A549 (cell line): ENCODE measurements at regions not wholly inside any gene's neighbourhood (a gene's known extent, or its start where the extent isn't known, plus 50 kb on each side); places are given as distances from the start of the nearest gene placed in this dataset.

Source experiments
- ATAC-seq, 2 experiments: fragments of 200-7000 bp in 1 of 2; fragments of >200 bp in 1 of 2; cut with Nextera tagmentation in 1 of 2; cut with Tn5 transposase in 1 of 2; 3 replicates each; pipeline versions ENCODE4 v1.8.0 to v1.9.1; 2018 to 2020; ENCODE audit warnings: mild to moderate bottlenecking in 1 of 2, moderate library complexity in 1 of 2
- CTCF ChIA-PET: fragments of 300-600 bp; sonication (Branson Sonifier 250); formaldehyde crosslinking; extraction: SDS; loops from one replicate; lab custom pipeline; 2021; ENCODE audit warnings: antibody characterized with exemption, inconsistent platforms; lab: Yijun Ruan, JAX
- POLR2A ChIA-PET: fragments of 350-600 bp; formaldehyde crosslinking; extraction: SDS; loops from one replicate; lab custom pipeline; 2021; ENCODE audit warnings: antibody characterized with exemption, inconsistent platforms; lab: Yijun Ruan, JAX
- DNase-seq, 2 experiments: peaks; one replicate each; pipeline versions ENCODE4 v3.0.0 to v3.0.0-alpha.2; 2011 to 2016; ENCODE audit warnings: low read depth in 1 of 2, low spot score in 1 of 2
- FAIRE-seq: peaks from 2 replicates; lab custom pipeline; 2011; peaks lifted over from hg19 to GRCh38; lab: Jason Lieb, UNC
- H3K27ac ChIP-seq, 2 experiments: fragments of >200 bp; sonication (Bioruptor Twin); formaldehyde crosslinking; 3 replicates each; pipeline ENCODE4 v1.5.1; 2016 to 2017
- H3K4me1 ChIP-seq: fragments of >200 bp; sonication (Bioruptor Twin); formaldehyde crosslinking; 3 replicates; pipeline ENCODE4 v1.6.1; 2016
- H3K4me2 ChIP-seq: fragments of >200 bp; sonication (Bioruptor Twin); formaldehyde crosslinking; 3 replicates; pipeline ENCODE4 v1.6.1; 2016
- H3K4me3 ChIP-seq: fragments of >200 bp; sonication (Bioruptor Twin); formaldehyde crosslinking; 3 replicates; pipeline ENCODE4 v1.5.1; 2016
- H3K9me3 ChIP-seq: fragments of >200 bp; sonication (Bioruptor Twin); formaldehyde crosslinking; 3 replicates; pipeline ENCODE4 v1.6.1; 2016
- BHLHE40 ChIP-seq: IDR thresholded peaks from 2 replicates; pipeline ENCODE4 v1.6.1; 2012; ENCODE audit warnings: low read depth, low read length, inconsistent platforms
- E2F6 ChIP-seq: IDR thresholded peaks from 2 replicates; pipeline ENCODE4 v1.6.1; 2012; ENCODE audit warnings: low read depth, borderline replicate concordance
- EP300 ChIP-seq, 2 experiments: fragments of >200 bp; sonication (Bioruptor Twin); formaldehyde crosslinking; IDR thresholded peaks; 2 replicates in 1 of 2; 3 replicates in 1 of 2; pipeline ENCODE4 v1.6.1; 2016 to 2017
- FOSB ChIP-seq: fragments of 250-450 bp; sonication (Bioruptor Pico); IDR thresholded peaks from 2 replicates; pipeline ENCODE4 v1.5.0; 2020; ENCODE audit warnings: mild to moderate bottlenecking, moderate library complexity
- FOSL2 ChIP-seq, 2 experiments: fragments of 450-650 bp in 1 of 2; fragments of >200 bp in 1 of 2; sonication (Bioruptor Twin) in 1 of 2; formaldehyde crosslinking; IDR thresholded peaks; 2 replicates each; pipeline versions ENCODE4 v1.5.0 to v1.6.1; 2016 to 2020; ENCODE audit warnings: mild to moderate bottlenecking in 1 of 2, moderate library complexity in 1 of 2
- GATA3 ChIP-seq: IDR thresholded peaks from 2 replicates; pipeline ENCODE4 v1.6.1; 2012; ENCODE audit warnings: borderline replicate concordance
- HES2 ChIP-seq: fragments of >200 bp; sonication (Bioruptor Twin); formaldehyde crosslinking; IDR thresholded peaks from 2 replicates; pipeline ENCODE4 v1.6.1; 2016
- HEYL ChIP-seq: fragments of 250-450 bp; sonication (Bioruptor Pico); IDR thresholded peaks from 2 replicates; pipeline ENCODE4 v1.8.0; 2021; ENCODE audit warnings: mild to moderate bottlenecking, moderate library complexity
- HOXA7 ChIP-seq: fragments of 250-450 bp; sonication (Bioruptor Pico); IDR thresholded peaks from 2 replicates; pipeline ENCODE4 v1.5.0; 2020; ENCODE audit warnings: mild to moderate bottlenecking, moderate library complexity
- JUNB ChIP-seq: fragments of >200 bp; sonication (Bioruptor Twin); formaldehyde crosslinking; IDR thresholded peaks from 2 replicates; pipeline ENCODE4 v1.6.1; 2016
- KDM1A ChIP-seq: fragments of 200-600 bp; sonication (generic); IDR thresholded peaks from 2 replicates; pipeline ENCODE4 v1.6.1; 2016; ENCODE audit warnings: low read depth, mild to moderate bottlenecking
- NFE2L2 ChIP-seq: fragments of 150-350 bp; conservative IDR thresholded peaks from 2 replicates; pipeline ENCODE4 v1.6.1; 2014; ENCODE audit warnings: low read length
- NR3C1 ChIP-seq: fragments of >200 bp; sonication (Bioruptor Twin); formaldehyde crosslinking; IDR thresholded peaks from 3 replicates; pipeline ENCODE4 v1.6.1; 2017
- PHF8 ChIP-seq: fragments of 200-600 bp; sonication (generic); IDR thresholded peaks from 2 replicates; pipeline ENCODE4 v1.6.1; 2016; ENCODE audit warnings: low read depth, mild to moderate bottlenecking, antibody characterized with exemption, moderate library complexity, borderline replicate concordance
- RAD21 ChIP-seq, 2 experiments: fragments of >200 bp in 1 of 2; sonication (Bioruptor Twin) in 1 of 2; formaldehyde crosslinking in 1 of 2; IDR thresholded peaks in 1 of 2; conservative IDR thresholded peaks in 1 of 2; 2 replicates in 1 of 2; 3 replicates in 1 of 2; pipeline ENCODE4 v1.6.1; 2012 to 2018; ENCODE audit warnings: inconsistent platforms in 1 of 2
- RARB ChIP-seq: fragments of 250-450 bp; sonication (Bioruptor Pico); IDR thresholded peaks from 2 replicates; pipeline ENCODE4 v1.8.0; 2021; ENCODE audit warnings: mild to moderate bottlenecking, moderate library complexity
- RFX5 ChIP-seq: fragments of 450-650 bp; IDR thresholded peaks from 2 replicates; pipeline ENCODE4 v1.7.1; 2014; ENCODE audit warnings: antibody characterized with exemption, mild to moderate bottlenecking, moderate library complexity
- RNF2 ChIP-seq: fragments of 200-600 bp; sonication (generic); IDR thresholded peaks from 2 replicates; pipeline ENCODE4 v1.6.1; 2016; ENCODE audit warnings: low read depth, mild to moderate bottlenecking, antibody characterized with exemption, moderate library complexity, borderline replicate concordance
- SREBF2 ChIP-seq: fragments of 450-650 bp; IDR thresholded peaks from 2 replicates; pipeline ENCODE4 v1.6.1; 2014; ENCODE audit warnings: mild to moderate bottlenecking, moderate library complexity
- TP53 ChIP-seq: fragments of 250-450 bp; sonication (Bioruptor Pico); IDR thresholded peaks from 2 replicates; pipeline ENCODE4 v1.5.0; 2021; ENCODE audit warnings: mild to moderate bottlenecking, moderate library complexity
- USF2 ChIP-seq: fragments of 450-650 bp; IDR thresholded peaks from 2 replicates; pipeline ENCODE4 v1.6.1; 2014; ENCODE audit warnings: antibody characterized with exemption
- ZFP36 ChIP-seq: fragments of 450-650 bp; IDR thresholded peaks from 2 replicates; pipeline ENCODE4 v1.6.1; 2014; ENCODE audit warnings: borderline replicate concordance; ENCODE audit not compliant: partially characterized antibody
- ZNF302 ChIP-seq: fragments of 250-450 bp; sonication (Bioruptor Pico); IDR thresholded peaks from 2 replicates; pipeline ENCODE4 v1.9.0; 2021; ENCODE audit warnings: inconsistent platforms, mild to moderate bottlenecking, moderate library complexity
- ZSCAN20 ChIP-seq: fragments of 250-450 bp; sonication (Bioruptor Pico); IDR thresholded peaks from 2 replicates; pipeline ENCODE4 v1.8.0; 2022; ENCODE audit warnings: mild to moderate bottlenecking, moderate library complexity
- WGBS: methylation state at CpG from one replicate; pipeline ENCODE4 v1.1.6; 2017; ENCODE audit errors: missing lambda C conversion rate; 5-methylcytosine and 5-hydroxymethylcytosine counted together
- TF ChIP-seq, protein P1 (sequence below): IDR thresholded peaks from 2 replicates; pipeline ENCODE4 v1.6.1; 2012
- TF ChIP-seq, protein P2 (sequence below): fragments of 250-450 bp; sonication (Bioruptor Pico); IDR thresholded peaks from 2 replicates; pipeline ENCODE4 v1.5.0; 2020; ENCODE audit warnings: low read depth, mild to moderate bottlenecking, moderate library complexity

GRCh38 chr18:40402052-40402451, 1553.0 kb upstream of the PIK3C3 start:
- no peak overlapping the region for H3K4me2 ChIP-seq
- POLR2A ChIA-PET = no interaction called here
- no peak for TF ChIP-seq NFE2L2
- TF ChIP-seq HOXA7 (CRISPR knock-in tag) = no peak
- TF ChIP-seq GATA3 = no peak
- no peak for TF ChIP-seq ZSCAN20 (CRISPR knock-in tag)
- TF ChIP-seq FOSB (CRISPR knock-in tag) = no peak
- TF ChIP-seq FOSL2 (IDR thresholded peaks at IDR 0.05) = no peak
- no peak for TF ChIP-seq FOSL2 (CRISPR knock-in tag; IDR thresholded peaks at IDR 0.05)
- TF ChIP-seq HEYL = no peak
- no peak for TF ChIP-seq RNF2
- TF ChIP-seq KDM1A = no peak
- no peak for TF ChIP-seq RAD21 (conservative IDR thresholded peaks at IDR 0.05 in 1 of 2, IDR thresholded peaks at IDR 0.05 in 1 of 2)
- no peak for TF ChIP-seq TP53
- TF ChIP-seq, all 56 proteins: peak for 0
- Histone ChIP-seq H3K4me3 (no peak overlapping the region), H3K27ac (no peak overlapping the region), H3K9me3 (no peaks in the 10 kb centered on the region), H3K4me1 (no peaks in the 10 kb centered on the region)
- FAIRE-seq = no peak
- CTCF ChIA-PET = no interaction called here
- WGBS = 5% methylated on average over 1 of the region's 1 CpG
- no peak for ATAC-seq
- no peak for DNase-seq

DNA sequence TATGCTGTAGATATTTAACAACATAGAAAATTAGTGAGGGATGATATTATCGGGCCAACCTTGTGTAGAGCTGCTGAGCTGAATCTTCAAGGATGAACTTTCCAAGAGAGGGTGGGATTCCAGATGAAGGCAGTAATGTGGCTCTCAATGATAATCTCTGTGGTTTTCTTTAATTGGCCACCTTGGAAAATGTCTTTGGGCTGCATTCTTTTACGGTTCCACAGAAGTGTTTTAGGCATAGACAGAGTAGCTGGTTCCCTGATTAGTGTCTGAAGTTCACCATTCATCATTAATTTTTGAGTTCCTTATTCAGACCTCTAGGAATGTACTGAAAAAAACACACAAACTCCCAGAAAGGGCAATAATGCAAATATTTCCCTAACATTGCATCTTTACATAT, 1566.9 kb upstream of the PIK3C3 start:
- 19% methylated on average over 2 of the region's 2 CpGs for WGBS
- H3K4me1 ChIP-seq = no peaks in the 10 kb centered on the region
- H3K4me3 ChIP-seq = no peak overlapping the region
- ATAC-seq = no peak
- no peak for FAIRE-seq
- ChIA-PET CTCF (no interaction called here), POLR2A (no interaction called here)
- no peak for DNase-seq
- no peak overlapping the region for H3K27ac ChIP-seq
- no peaks in the 10 kb centered on the region for H3K9me3 ChIP-seq
- TF ChIP-seq FOSL2 (IDR thresholded peaks at IDR 0.05) (no peak), FOSL2 (CRISPR knock-in tag; IDR thresholded peaks at IDR 0.05) (no peak), JUNB (no peak), RFX5 (no peak), NR3C1 (no peak), KDM1A (no peak), SREBF2 (no peak), HES2 (no peak), E2F6 (no peak), EP300 (IDR thresholded peaks at IDR 0.05) (no peak), ZFP36 (no peak), BHLHE40 (no peak), USF2 (no peak), RARB (CRISPR knock-in tag) (no peak), PHF8 (no peak), ZNF302 (CRISPR knock-in tag) (no peak)
- TF ChIP-seq, protein P1, sequence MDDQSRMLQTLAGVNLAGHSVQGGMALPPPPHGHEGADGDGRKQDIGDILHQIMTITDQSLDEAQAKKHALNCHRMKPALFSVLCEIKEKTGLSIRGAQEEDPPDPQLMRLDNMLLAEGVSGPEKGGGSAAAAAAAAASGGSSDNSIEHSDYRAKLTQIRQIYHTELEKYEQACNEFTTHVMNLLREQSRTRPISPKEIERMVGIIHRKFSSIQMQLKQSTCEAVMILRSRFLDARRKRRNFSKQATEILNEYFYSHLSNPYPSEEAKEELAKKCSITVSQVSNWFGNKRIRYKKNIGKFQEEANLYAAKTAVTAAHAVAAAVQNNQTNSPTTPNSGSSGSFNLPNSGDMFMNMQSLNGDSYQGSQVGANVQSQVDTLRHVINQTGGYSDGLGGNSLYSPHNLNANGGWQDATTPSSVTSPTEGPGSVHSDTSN = no peak
- TF ChIP-seq, protein P2, sequence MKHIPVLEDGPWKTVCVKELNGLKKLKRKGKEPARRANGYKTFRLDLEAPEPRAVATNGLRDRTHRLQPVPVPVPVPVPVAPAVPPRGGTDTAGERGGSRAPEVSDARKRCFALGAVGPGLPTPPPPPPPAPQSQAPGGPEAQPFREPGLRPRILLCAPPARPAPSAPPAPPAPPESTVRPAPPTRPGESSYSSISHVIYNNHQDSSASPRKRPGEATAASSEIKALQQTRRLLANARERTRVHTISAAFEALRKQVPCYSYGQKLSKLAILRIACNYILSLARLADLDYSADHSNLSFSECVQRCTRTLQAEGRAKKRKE (CRISPR knock-in tag) = no peak
- no peak overlapping the region for H3K4me2 ChIP-seq
